Muscle of arm (tissue), 1 donor: ENCODE measurements at regions not wholly inside any gene's neighbourhood (a gene's known extent, or its start where the extent isn't known, plus 50 kb on each side); places are given as distances from the start of the nearest gene placed in this dataset.
A peak's percentile ranks its signal among the peaks of the same experiment; 100 is the strongest.

ENCODE experiments used
- DNase-seq: peaks from one replicate; pipeline ENCODE4 v3.0.0-alpha.2; 2013

- DNase-seq = no peak
Observed at GRCh38 chr3:168157099-168157700, 61.5 kb upstream of the GOLIM4 start.

- DNase-seq = peak; percentile 9
Observed at GRCh38 chr3:168156479-168156878, 60.8 kb upstream of the GOLIM4 start.

GRCh38 chr3:168155303-168155702 is 59.6 kb upstream of the GOLIM4 start:
- no peak for DNase-seq

DNA sequence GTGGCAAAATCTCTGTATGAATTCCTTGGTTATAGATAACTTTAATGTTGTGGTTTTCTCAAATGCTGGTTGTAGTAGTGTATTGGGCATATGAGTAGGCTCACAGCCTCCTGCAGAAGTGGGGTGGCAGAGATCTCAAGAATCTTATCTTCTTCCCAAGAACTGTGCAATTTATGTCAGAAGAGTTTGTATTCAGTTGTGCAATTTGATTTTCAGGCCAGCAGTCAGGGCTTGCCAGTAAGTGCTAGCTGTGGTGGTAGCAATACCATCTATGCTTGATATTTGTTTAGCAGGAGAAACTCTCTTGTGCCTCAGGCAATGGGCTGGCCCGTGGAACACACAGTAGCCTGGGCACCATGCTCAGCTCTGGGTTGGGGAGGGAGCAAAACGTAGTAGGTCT is 58.4 kb upstream of the GOLIM4 start:
- no peak for DNase-seq

DNA sequence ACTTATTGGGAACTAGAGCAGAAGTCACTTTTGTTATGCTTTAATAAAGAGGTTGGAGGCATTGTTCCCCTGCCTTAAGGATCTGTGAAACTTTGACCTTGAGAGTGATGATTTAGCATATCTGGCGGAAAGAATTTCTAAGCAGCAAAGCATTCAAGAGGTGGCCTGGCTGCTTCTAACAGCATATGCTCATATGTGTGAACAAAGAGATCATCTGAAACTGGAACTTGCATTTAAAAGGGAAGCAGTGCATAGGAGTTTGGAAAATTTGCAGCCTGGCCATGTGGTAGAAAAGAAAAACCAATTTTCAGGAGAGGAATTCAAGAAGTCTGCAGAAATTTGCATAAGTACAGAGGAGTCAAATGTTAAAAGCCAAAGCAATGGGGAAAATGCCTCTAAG is 56.4 kb upstream of the GOLIM4 start:
- no peak for DNase-seq
